IPS-NIHi7 (cell line): ENCODE measurements at regions not wholly inside any gene's neighbourhood (a gene's known extent, or its start where the extent isn't known, plus 50 kb on each side); places are given as distances from the start of the nearest gene placed in this dataset.
A peak's percentile ranks its signal among the peaks of the same experiment; 100 is the strongest.

Experiments used
- DNase-seq: peaks from one replicate; pipeline ENCODE4 v3.0.0; 2012; ENCODE audit warnings: mixed read lengths; ENCODE audit errors: extremely low spot score

DNA sequence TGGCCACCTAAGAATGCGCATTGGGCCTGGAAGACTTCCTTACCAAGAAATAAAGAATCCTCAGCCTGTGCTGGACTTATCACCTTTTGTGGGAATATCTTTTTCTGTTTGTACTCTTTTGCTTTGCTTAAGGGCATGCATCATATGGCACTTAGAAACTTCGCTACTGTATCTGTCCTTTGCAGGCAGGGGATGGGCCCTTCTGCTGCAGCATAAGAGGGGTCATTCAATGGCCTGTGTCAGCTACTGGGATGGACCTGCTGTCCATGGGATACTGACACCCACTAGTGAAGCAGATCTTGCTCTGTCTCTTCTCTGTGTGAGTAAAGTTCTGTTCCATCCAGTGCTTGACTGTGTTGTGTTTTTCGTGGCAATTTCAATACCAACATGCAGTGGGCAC lies 239.0 kb upstream of the JUN start:
- DNase-seq, result no peak

DNA sequence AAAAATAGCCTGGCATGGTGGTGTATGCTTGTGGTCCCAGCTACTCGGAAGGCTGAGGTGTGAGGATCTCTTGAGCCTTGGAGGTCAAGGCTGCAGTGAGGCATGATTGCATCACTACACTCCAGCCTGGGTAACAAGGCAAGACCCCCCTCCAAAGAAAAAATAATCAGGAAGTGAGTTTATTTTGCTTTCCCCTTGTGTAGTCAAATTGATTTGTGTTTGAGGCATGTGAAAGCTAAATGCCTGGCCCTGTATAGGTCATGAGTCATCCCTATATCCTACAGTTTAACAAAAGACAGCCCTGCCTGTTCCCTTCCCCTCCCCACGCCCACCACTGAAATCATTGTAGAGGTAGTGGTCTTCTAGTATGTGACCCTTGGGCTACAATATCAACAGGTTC lies 241.4 kb upstream of the JUN start:
- no peak for DNase-seq

DNA sequence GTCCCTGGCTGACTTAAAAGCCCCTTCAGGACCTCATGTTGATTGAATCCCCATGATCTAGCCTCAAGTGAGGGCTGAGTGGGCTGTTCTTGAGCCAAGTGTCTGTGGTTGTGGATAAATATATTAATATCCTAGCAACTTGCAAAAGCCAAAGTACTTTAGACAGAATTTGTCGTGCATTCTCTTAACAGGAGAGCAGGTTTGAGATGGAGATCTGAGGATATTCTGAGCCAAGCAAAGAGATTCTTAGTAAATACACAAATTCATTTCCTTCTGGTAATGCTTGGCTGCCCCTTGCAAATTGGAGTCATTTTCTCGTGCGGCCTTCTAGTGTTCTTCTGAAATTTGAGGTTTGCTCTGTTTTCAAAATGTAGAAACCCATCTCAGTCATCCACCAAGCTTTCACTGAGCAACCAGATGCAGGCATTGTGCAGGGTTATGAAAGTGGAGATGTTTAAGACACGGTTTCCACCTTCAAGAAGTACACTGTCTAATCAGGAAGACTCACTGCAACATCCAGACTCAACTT lies 242.1 kb upstream of the JUN start:
- no peak for DNase-seq

DNA sequence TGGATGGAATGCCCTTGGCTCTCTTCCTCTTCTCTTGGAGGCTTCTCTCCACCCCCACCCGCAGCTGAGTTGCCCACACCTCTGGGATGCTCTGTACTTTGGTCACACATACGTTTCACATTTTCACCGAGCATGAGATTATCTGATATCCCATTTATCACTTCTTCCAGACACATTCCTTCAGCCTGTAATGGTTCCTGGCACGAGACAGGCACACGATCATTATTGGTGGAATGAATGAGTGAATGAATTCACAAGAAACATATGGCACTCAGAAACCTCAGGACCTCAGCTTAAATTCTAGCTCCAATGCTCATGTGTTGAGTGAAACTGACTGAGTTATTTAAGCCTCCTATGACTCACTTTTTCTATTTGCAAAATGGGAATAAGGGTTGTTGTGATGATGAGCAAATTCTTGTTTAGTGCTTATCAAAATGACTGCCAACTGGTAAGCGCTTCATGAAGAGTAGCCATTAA lies 242.7 kb upstream of the JUN start:
- DNase-seq, result no peak

DNA sequence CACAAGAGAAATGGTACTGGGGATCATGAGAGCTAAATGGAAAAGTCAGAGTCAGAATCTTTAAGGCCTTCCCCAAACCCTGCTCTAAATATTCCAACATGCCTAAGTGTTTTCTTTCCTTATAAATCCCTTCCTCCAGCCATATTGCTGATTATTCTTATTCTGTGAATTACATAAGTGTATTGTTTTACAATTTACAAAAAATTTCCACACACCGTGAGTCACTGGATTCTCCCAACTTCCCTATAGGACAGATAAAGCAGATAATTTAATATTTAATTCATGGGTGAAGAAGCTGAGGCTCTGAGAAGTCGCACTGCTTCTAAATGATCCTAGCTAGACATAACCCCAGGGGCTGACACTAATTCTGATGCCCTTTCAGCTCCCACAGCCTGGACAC lies 243.3 kb upstream of the JUN start:
- DNase-seq, result no peak

DNA sequence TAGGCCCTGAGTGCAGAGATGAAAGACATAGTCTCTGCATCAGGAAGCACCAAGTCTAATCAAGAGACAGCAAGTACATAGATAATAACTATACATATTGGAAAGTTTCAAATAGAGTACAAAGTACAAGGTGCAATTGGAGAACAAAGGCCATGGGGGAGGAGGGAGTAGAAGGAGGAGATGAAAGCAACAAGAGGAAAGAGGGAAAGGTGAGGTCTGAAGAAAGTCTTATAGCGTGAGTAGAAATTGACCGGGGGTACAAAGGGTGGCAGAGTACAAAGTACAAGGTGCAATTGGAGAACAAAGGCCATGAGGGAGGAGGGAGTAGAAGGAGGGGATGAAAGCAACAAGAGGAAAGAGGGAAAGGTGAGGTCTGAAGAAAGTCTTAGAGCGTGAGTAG lies 244.2 kb upstream of the JUN start:
- DNase-seq, result no peak

DNA sequence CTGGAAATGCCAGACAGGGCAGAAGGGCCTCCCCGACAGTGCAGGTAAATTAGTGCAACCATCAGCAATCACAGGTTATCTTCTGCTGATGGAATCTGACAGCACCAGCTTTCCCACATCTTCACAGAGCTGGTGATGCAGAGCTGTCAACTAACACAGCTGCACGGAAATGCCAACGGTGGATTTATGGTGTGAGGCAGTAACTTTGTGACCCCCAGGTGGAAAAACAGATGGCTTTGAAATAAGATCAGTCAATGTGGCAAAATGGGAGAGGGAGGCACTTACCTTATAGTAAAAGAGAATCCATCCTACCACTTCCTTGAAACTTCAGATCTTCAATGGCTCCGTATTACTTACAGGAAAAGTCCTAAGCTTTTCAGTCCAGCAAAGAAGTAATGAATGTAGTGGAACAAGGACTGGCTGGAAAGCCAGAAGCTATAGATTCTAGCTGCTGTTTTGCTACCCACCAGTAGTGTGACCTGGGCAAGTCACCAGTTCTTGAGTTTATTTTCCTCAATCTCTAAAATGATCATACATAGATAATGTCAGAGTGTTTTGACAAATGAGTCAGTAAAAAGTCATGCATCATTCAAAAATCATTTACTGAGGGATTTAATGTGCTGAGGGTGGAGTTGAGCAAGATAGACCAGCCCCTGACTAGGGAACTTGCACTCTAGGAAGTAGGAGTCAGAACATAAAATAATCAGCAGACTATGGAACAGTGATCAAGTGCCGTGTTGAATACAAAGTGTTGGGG lies 245.7 kb upstream of the JUN start:
- DNase-seq, result no peak

DNA sequence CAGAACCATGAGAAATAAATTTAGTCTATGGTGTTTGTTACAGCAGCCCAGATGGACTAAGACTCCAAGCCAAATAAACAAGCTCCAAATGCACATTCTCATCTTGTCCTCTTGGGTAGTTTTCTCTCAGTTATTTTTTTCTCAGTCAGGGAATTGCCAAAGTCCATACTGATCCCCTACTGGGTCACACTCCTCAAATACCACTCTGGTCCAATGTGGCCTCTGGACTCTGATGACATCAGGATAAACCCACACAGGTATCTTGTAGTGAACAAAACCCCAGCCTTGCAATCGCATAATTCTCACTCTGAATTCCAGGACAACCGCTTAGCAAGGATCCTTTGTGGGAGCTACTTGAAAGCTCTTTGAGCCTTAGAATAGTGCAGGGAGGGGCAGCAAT lies 248.4 kb upstream of the JUN start:
- DNase-seq, result no peak

DNA sequence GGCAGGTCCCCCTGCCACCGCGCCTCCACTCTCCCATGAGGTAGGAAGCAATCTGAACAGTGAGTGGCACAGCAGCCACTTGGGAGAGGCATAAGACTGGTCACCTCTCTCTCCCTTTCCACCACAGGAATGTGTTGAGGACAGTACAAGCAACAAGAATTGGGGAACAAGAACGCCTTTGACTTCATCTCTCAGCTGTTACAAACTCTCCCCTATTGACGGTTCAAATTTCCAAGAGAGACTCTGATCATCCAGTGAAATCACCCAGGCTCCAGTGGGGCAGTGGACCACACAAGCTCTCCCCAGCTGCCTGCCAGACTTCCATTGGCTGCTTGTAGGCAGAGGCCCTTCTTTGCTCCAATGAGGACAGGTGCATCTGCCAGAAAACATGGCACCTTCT lies 249.9 kb upstream of the JUN start:
- DNase-seq, result no peak

DNA sequence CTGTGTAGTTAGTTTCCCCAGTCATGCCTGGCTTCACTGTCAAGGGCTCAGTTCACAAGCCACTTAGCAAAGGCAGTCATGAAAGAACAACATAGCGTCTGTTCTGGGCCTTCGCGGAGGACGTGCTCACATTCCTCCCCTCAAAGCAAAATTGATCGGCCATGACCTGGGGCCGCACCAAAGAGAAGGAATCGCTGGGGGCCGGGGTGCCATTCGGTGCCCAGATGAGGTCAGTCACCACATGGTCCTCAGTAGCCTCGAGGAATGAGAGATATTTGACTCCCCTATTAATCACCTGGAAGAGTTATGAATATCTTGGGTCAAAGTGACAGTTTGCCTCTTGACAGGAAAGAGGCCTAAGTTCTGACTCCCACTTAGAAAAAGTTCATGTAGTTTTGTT lies 251.1 kb upstream of the JUN start:
- no peak for DNase-seq

DNA sequence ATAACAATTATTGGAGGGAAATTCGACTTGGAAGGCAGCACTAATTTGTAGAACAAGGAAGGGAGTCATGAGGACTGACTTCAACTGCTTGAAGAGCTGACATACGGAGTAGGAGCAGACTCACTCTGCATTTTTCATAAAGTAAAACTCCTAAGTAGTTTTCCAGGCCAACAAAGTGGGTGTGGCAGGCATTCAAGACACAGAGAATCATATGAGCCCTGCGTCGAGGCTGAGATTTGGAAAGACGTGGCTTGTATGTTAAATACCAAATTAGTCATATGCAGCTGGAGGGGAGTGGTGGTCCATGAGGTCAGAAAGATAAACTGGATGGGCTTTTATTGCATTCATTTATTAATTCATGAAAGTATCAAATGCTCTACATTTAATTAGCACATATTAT lies 255.7 kb upstream of the JUN start:
- no peak for DNase-seq

DNA sequence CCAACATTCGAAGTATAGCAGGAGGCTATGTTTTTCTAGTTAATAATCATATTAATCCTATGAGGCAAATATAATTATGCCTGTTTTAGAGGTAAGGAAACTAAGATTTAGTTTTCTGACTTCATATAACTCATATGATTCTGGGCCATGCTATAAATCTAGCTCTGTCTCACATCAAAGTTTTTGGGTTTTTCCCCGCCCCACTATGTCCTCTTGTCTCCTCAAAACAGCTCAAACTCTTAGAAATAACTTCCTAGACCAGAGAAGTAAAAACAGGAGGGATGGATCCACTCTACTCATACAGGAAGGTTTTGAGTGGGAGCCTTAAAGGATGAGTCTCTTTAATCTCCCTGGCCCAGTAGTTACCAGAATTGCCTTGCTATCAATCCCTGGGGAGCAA lies 256.4 kb upstream of the FGGY start:
- no peak for DNase-seq

DNA sequence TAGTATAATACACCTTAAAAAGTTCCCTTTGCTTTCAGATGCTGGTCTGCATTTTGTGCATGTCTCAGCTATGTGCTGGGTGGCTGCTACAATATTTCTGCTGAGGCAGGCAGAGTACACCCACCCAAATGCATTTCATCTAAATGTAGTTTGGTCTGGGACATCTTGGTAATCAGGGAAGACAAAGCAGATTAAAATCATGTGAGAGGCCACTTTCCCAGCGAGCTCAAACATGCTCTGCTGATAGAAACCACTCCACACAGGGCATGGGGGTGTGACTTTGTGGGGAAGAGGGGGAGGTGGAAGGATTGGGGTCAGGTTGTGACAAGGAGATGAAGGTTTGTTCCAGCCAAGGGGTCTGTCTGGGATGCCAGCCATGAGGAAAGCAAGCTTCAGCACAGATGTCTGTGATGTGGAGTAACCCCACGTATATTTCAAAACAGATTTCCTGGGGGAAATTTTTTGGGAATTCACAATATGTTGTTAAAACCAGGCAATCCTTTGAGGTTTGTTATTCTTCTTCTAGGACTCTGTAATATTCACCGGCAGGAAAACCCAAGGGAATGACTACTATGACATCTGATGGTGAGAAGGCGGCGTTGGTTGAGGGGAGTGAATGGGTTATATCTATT lies 255.1 kb upstream of the FGGY start:
- DNase-seq, result no peak

DNA sequence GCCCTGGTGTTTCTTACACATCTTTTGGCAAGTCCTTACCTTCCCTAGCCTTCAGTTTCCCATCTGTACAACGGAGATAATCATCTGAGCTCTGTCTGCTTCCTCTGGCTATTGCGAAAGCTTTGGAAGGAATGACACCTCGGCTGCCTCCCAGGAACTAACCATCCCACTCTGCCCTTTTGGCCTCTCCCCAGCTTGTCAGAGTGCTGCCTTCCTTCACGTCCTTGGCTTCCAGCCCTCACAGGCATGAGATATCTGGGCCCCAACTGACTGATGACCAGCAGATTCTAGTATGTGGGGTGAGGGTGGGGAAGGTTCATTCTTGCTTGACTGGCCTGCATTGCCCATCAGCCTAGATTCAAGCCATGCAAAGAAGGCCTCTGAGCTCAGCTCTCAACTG lies 253.1 kb upstream of the FGGY start:
- no peak for DNase-seq

DNA sequence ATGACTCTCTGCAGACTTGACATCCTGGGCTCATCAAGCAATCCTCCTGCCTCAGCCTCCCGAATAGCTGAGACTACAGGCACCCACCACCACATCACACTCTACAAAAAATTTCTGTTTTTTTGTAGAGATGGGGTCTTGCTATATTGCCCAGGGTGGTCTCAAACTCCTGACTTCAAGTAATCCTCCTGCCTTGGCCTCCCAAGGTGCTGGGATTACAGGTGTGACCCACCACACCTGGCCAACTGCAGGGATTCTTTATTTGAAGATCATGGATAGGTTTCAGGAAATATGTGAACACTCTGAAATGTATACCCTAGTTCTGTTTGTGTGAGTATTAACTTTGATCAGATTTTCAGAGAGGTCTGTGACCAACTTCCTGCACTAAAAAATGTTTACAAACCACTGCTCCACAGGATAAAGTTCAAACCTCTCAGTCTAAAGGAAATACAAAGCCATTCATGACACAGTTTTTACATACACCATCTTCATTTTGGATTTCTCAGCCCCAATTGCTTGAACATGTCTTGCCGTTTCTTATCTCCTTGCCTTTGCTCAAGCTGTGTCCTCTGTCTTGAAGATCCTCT lies 252.3 kb upstream of the FGGY start:
- DNase-seq, result no peak

DNA sequence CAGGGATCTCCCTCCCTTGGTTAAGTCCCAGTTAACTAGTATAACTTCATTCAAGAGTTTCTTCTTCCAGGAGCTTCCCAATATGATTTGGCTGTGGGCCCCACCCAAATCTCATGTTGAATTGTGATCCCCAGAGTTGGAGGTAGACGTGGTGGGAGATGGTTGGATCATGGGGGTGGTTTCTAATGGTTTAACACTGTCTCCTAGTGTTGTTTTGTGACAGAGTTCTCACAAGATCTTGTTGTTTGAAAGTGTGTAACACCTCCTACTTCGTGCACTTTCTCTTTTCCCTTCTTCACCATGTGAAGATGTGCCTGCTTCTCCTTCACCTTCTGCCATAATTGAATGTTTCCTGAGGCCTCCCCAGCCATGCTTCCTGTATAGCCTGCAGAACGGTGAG lies 251.8 kb upstream of the FGGY start:
- DNase-seq, result no peak

DNA sequence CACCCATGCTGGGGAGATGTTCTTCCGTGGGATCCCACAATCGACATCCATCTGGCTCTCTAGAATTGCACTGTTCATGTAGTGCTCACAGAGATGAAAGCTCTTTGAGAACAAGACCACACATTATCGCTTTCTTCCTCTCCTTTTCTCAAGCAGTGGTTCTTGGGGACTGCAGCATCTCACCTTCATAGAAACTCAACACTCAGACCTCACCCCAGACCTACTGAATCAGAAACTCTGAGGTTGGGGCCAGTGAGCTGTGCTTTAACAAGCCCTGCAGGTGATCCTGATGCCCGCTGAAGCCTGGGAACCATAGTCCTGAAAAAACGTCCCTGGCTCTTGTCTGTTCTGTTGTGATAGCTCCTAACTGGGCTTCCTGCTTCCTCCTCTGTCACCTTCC lies 251.3 kb upstream of the FGGY start:
- no peak for DNase-seq

DNA sequence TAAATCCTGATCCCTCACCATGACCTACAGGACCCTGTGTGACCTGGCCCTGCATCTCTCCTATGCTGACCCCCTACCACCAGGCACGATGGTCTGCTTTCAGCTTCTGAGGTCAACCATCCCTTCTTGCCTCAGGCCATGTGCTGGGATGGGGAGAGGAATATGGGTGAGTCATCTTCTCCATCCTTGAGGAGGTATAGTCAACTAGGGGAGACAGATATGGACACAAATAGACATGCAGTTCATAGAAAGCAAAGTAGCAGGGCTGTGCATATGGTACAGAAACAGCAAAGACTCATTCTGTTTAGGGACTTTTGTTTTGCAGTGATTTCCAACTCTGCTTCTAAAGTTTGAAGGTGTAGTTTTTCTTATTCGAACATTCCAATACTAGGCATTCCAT lies 250.8 kb upstream of the FGGY start:
- DNase-seq, result no peak

DNA sequence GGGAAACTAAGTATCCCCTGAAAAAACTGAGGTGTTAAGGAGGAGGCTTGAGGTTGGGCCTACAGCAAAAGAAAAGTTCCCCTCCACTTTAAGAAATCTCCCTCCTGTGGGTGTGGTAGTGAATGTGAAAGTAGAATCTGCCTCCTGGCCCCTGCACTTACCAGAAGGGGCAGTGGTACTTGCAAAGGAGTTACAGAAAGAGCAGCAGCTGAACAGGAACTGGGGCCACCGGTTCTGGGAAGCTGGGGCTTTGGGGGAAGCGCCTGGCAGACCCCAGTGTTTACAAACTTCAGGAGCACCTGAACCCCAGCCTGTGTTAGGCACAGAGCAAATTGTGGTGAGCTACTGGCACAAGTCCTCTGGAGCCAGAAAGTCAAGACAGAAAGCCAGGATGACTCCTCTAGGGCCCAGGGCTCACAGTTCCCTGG lies 250.2 kb upstream of the FGGY start:
- DNase-seq, result peak; percentile 37

DNA sequence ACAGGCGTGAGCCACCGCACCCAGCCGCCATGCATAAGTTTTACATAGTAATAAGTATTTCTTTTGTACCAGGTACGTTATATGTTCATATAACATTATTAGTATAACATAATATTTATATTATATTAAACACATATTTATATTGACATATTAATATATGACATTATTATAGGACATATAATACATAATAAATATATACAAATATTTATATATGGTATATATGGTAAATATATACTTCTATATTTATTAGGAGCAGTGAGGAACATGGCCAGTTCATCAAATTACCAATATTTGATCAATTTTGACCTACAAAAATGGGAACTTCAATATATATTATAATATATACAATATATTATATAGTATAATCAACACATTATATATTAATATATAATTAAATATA lies 245.9 kb upstream of the FGGY start:
- no peak for DNase-seq

DNA sequence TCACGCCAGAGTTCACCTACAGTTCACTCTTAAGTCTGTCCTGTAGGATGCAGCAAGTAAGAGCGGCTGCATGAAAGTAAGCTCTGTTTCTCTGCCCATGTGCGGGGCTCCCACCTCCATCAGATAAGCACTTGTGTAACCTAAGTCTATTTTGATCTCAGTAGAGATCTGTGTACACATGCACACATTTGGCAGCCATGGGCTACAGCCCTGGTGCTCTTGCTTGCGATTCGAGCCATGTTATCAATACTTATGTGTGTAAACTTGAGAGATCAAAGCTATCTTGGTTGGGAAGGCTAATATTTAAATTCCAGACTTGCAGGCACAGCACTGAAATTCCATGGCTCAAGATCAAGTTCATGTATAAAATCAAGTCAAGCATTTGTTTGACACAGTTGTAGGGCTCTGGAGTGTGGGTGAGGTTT lies 244.7 kb upstream of the FGGY start:
- DNase-seq, result no peak

DNA sequence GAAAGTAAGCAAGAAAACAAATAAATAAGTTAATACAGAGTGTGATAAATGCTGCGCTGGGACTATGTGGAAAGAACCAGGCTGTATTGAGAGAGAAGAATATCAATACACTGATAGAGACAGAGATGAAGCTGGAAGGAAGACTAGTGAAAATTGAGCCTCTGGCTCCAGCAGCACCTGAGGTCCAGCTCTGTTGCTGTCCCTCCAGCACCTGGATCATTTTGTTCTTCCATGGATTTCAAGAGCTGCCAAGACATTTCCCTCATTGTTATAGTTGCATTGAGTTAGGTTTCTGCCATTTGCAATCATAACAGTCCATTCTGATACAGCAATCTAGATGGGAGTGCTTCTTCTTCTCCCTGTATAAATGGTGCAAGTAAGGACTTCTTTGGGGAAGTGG lies 242.7 kb upstream of the FGGY start:
- no peak for DNase-seq
